Ovary (tissue), 7 donors: ENCODE measurements at regions not wholly inside any gene's neighbourhood (a gene's known extent, or its start where the extent isn't known, plus 50 kb on each side); places are given as distances from the start of the nearest gene placed in this dataset.

Experiments
- DNase-seq, 5 donors: peaks; one replicate each; pipeline ENCODE4 v3.0.0-alpha.2; 2019 to 2020
- H3K27ac ChIP-seq, 2 donors: fragments of 200-600 bp; one replicate each; pipeline versions ENCODE4 v1.5.1 to v1.8.0; 2019 to 2022
- H3K27me3 ChIP-seq: fragments of 200-600 bp; one replicate; pipeline ENCODE4 v1.8.0; 2022
- H3K36me3 ChIP-seq: fragments of 200-600 bp; sonication (generic); one replicate; pipeline ENCODE4 v1.5.1; 2019
- H3K4me1 ChIP-seq: one replicate; pipeline ENCODE4 v1.8.1; 2013; ENCODE audit warnings: mild to moderate bottlenecking, moderate library complexity; ENCODE audit not compliant: insufficient read depth
- H3K4me3 ChIP-seq: fragments of 200-600 bp; sonication (generic); one replicate; pipeline ENCODE4 v1.5.1; 2017
- H3K9me3 ChIP-seq, 2 donors: fragments of 200-600 bp in 1 of 2; sonication (generic) in 1 of 2; one replicate each; pipeline versions ENCODE4 v1.5.1 to v1.8.1; 2013 to 2019; ENCODE audit warnings: mild to moderate bottlenecking in 1 of 2, moderate library complexity in 1 of 2
- CTCF ChIP-seq, 3 donors: fragments of 450-650 bp in 2 of 3; fragments of 200-600 bp in 1 of 3; IDR thresholded peaks; one replicate each; pipeline versions ENCODE4 v1.5.1 to v1.8.0; 2016 to 2022; ENCODE audit warnings: antibody characterized with exemption in 3 of 3, mild to moderate bottlenecking in 1 of 3
- EP300 ChIP-seq: sonication (generic); formaldehyde crosslinking; IDR thresholded peaks from one replicate; pipeline ENCODE4 v1.6.1; 2017; ENCODE audit warnings: antibody characterized with exemption
- POLR2A ChIP-seq: fragments of 450-650 bp; IDR thresholded peaks from one replicate; pipeline ENCODE4 v1.6.1; 2017; ENCODE audit warnings: antibody characterized with exemption, mild to moderate bottlenecking, moderate library complexity
- WGBS, 3 donors: extraction: QIAGEN DNeasy Blood & Tissue Kit in 1 of 3; methylation state at CpG; one replicate each; pipeline versions ENCODE4 v1.1.5 to v1.1.7; 2013 to 2017; 5-methylcytosine and 5-hydroxymethylcytosine counted together
- intact Hi-C, 4 donors: fragments of 100-400 bp; cut with DNase I; formaldehyde crosslinking; loops; one replicate each; pipeline versions ENCODE4 v1.11.0 to v1.15.1; 2022 to 2023
- donor health status: DM: no; HTN: no; CAD: no; lungs with moderate emphysema.
- donor health status: DM: no; HTN: no; CAD: no.
- donor health status: Bipolar disorder and iron deficiency.
- donor health status: DM: no; HTN: no; CAD: no.
- donor health status: DM: yes; HTN: yes; CAD: no.

- H3K4me1 ChIP-seq: no peaks in the 10 kb centered on the region
- H3K4me3 ChIP-seq: no peak overlapping the region
- TF ChIP-seq POLR2A (no peak), EP300 (no peak), CTCF (IDR thresholded peaks at IDR 0.05) (no peak)
- 80 to 84% (median 83%) methylated on average over 6 of the region's 6 CpGs for WGBS, 3 donors
- DNase-seq: no peak
- H3K27ac ChIP-seq: no peak overlapping the region
- intact Hi-C loops: no loop called here
- no peaks in the 10 kb centered on the region for H3K36me3 ChIP-seq
- no peaks in the 10 kb centered on the region for H3K9me3 ChIP-seq
- no peaks in the 10 kb centered on the region for H3K27me3 ChIP-seq
Observed at GRCh38 chr1:93746021-93746812, 64.6 kb upstream of the BCAR3 start.

- TF ChIP-seq POLR2A (no peak), CTCF (IDR thresholded peaks at IDR 0.05) (no peak), EP300 (no peak)
- no peaks in the 10 kb centered on the region for H3K36me3 ChIP-seq
- peaks cover 3% of the 10 kb centered on the region for H3K4me1 ChIP-seq
- intact Hi-C loops: no loop called here
- H3K4me3 ChIP-seq: no peak overlapping the region
- no peak overlapping the region for H3K27ac ChIP-seq
- H3K27me3 ChIP-seq: no peaks in the 10 kb centered on the region
- H3K9me3 ChIP-seq: no peaks in the 10 kb centered on the region
- WGBS, 3 donors: 60 to 72% (median 68%) methylated on average over 7 of the region's 7 CpGs
- DNase-seq: no peak
Observed at GRCh38 chr1:93744299-93744988, 62.8 kb upstream of the BCAR3 start.

- Histone ChIP-seq H3K27me3 (no peaks in the 10 kb centered on the region), H3K36me3 (no peaks in the 10 kb centered on the region), H3K9me3 (no peaks in the 10 kb centered on the region), H3K4me1 (peaks cover 3% of the 10 kb centered on the region), H3K27ac (no peak overlapping the region), H3K4me3 (no peak overlapping the region)
- 91 to 100% (median 95%) methylated on average over 1 of the region's 1 CpG for WGBS, 3 donors
- TF ChIP-seq CTCF (IDR thresholded peaks at IDR 0.05): no peak
- TF ChIP-seq EP300: no peak
- no peak for TF ChIP-seq POLR2A
- DNase-seq: no peak
- intact Hi-C loops: no loop called here
Observed at GRCh38 chr1:93743465-93743864, 61.8 kb upstream of the BCAR3 start.

- Histone ChIP-seq H3K27me3 (no peaks in the 10 kb centered on the region), H3K9me3 (no peaks in the 10 kb centered on the region), H3K36me3 (no peaks in the 10 kb centered on the region), H3K4me3 (no peak overlapping the region), H3K27ac (no peak overlapping the region), H3K4me1 (peaks cover 3% of the 10 kb centered on the region)
- 24 to 45% (median 40%) methylated on average over 12 of the region's 12 CpGs for WGBS, 3 donors
- TF ChIP-seq POLR2A (no peak), CTCF (IDR thresholded peaks at IDR 0.05) (no peak), EP300 (no peak)
- intact Hi-C loops: no loop called here
- DNase-seq: no peak
Observed at GRCh38 chr1:93740601-93741031, 59.0 kb upstream of the BCAR3 start.
